NB4 (cell line): ENCODE measurements at regions not wholly inside any gene's neighbourhood (a gene's known extent, or its start where the extent isn't known, plus 50 kb on each side); places are given as distances from the start of the nearest gene placed in this dataset.

ENCODE experiments used
- DNase-seq: peaks from one replicate; pipeline ENCODE4 v3.0.0; 2010; ENCODE audit warnings: low read depth
- H3K4me3 ChIP-seq: one replicate; pipeline ENCODE4 v1.5.1; 2011; ENCODE audit warnings: mild to moderate bottlenecking, low read depth, low read length, moderate library complexity
- CTCF ChIP-seq: IDR thresholded peaks from one replicate; pipeline ENCODE4 v1.5.1; 2012; ENCODE audit warnings: low read depth, low read length
- MYC ChIP-seq: IDR thresholded peaks from 2 replicates; pipeline ENCODE4 v1.6.1; 2011; ENCODE audit warnings: low read depth, low read length
- POLR2A ChIP-seq: IDR thresholded peaks from 2 replicates; pipeline ENCODE4 v1.6.1; 2011; ENCODE audit warnings: mild to moderate bottlenecking; ENCODE audit not compliant: insufficient read length; ENCODE audit errors: extremely low read depth
- TF ChIP-seq, protein P1 (sequence below): IDR thresholded peaks from 2 replicates; pipeline ENCODE4 v1.6.1; 2011; ENCODE audit warnings: low read depth, low read length

GRCh38 chr3:96169111-96169766 lies 645.2 kb upstream of the EPHA6 start:
- H3K4me3 ChIP-seq = no peak overlapping the region
- no peak for DNase-seq
- TF ChIP-seq POLR2A (no peak), CTCF (no peak), MYC (no peak)
- TF ChIP-seq, protein P1, sequence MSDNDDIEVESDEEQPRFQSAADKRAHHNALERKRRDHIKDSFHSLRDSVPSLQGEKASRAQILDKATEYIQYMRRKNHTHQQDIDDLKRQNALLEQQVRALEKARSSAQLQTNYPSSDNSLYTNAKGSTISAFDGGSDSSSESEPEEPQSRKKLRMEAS = no peak

GRCh38 chr3:96172917-96173316 lies 641.5 kb upstream of the EPHA6 start:
- DNase-seq = no peak
- no peak overlapping the region for H3K4me3 ChIP-seq
- no peak for TF ChIP-seq POLR2A
- TF ChIP-seq CTCF = no peak
- TF ChIP-seq, protein P1 = no peak
- TF ChIP-seq MYC = no peak

- DNase-seq = no peak
- TF ChIP-seq CTCF = no peak
- no peak overlapping the region for H3K4me3 ChIP-seq
These were observed 638.9 kb upstream of the EPHA6 start for GRCh38 chr3:96175500-96175899.

DNA sequence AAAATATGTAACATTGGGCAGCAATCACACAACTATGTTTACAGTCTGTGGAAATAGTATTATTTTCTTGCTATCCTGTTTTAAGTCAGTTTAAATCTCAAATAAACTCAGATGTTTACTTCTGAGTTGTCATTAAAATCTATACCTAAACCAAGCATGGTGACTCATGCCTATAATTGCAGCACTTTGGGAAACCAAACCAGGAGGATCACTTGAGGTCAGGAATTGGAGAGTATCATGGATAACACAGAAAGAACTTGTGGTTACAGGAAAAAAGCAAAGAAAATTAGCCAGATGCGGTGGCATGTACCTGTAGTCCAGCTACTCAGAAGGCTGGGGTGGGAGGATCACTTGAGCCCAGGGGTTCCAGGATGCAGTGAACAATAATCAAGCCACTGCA lies 631.6 kb upstream of the EPHA6 start:
- H3K4me3 ChIP-seq = no peak overlapping the region
- TF ChIP-seq, protein P1 = no peak
- TF ChIP-seq CTCF = no peak
- no peak for TF ChIP-seq POLR2A
- TF ChIP-seq MYC = no peak
- no peak for DNase-seq

GRCh38 chr3:96183871-96184270 lies 630.5 kb upstream of the EPHA6 start:
- TF ChIP-seq MYC (no peak), POLR2A (no peak), CTCF (no peak)
- TF ChIP-seq, protein P1 = no peak
- H3K4me3 ChIP-seq = no peak overlapping the region
- no peak for DNase-seq

- no peak for DNase-seq
- H3K4me3 ChIP-seq = no peak overlapping the region
- TF ChIP-seq, protein P1 = no peak
- no peak for TF ChIP-seq POLR2A
- no peak for TF ChIP-seq MYC
- no peak for TF ChIP-seq CTCF
These were observed 624.3 kb upstream of the EPHA6 start for GRCh38 chr3:96190024-96190616.
